ENCODE measurements at regions not wholly inside any gene's neighbourhood (a gene's known extent, or its start where the extent isn't known, plus 50 kb on each side); places are given as distances from the start of the nearest gene placed in this dataset.

- ATAC-seq (no peak), DNase-seq (ENCODE audit: extremely low read depth in 1 of 4, low spot score in 3 of 4) (no peak), FAIRE-seq (no peak)
- in situ Hi-C loops (cut with MboI) (no loop called here), intact Hi-C loops (cut with micrococcal nuclease) (loop anchor here (10.0 kb wide), 1 partner anchor 290 kb away; the partner anchor contains the start of gene JUN)
- POLR2A ChIA-PET = interaction anchor here (0.6 to 0.7 kb wide), 2 partner anchors 21 to 232 kb away, joined by 4 read pairs; no protein-coding TSS in a partner anchor
- no peaks in the 10 kb centered on the region for H3K79me2 ChIP-seq (ENCODE audit: control insufficient read depth, insufficient read depth, low read length)
- CTCF ChIA-PET (ENCODE audit: low intra/inter-chr PET ratio) = no interaction called here
- H3K4me1 ChIP-seq (replicated peaks in 1 of 2; ENCODE audit: control insufficient read depth in 2 of 2, insufficient read depth in 2 of 2, low read length in 2 of 2) = peaks cover 12 to 27% of the 10 kb centered on the region in 2 experiments
- no TSS peak for BruUV-seq (replicated peaks)
- no peaks in the 10 kb centered on the region for H3K9me3 ChIP-seq (replicated peaks; ENCODE audit: control insufficient read depth, insufficient read depth, low read depth, low read length)
- 64% methylated on average over 6 of the region's 6 CpGs for WGBS (ENCODE audit: insufficient coverage, low coverage, missing lambda C conversion rate)
- no peaks in the 10 kb centered on the region for H3K36me3 ChIP-seq (ENCODE audit: control insufficient read depth, insufficient read depth, low read length)
- no peak overlapping the region for H3K9ac ChIP-seq (ENCODE audit: insufficient read depth in 1 of 2, low read depth in 2 of 2, low read length in 2 of 2)
- TF ChIP-seq NCOA4 (IDR thresholded peaks at IDR 0.05; ENCODE audit: partially characterized antibody) = no peak
- TF ChIP-seq NBN (IDR thresholded peaks at IDR 0.05; ENCODE audit: low read depth) = no peak
- TF ChIP-seq BRD4 (IDR thresholded peaks at IDR 0.05) = no peak
- TF ChIP-seq BRF1 (IDR thresholded peaks at IDR 0.05; ENCODE audit: borderline replicate concordance, extremely low read depth, insufficient read length) = no peak
- no peak for TF ChIP-seq TFE3 (CRISPR knock-in tag; IDR thresholded peaks at IDR 0.05)
- TF ChIP-seq E2F1 (CRISPR knock-in tag; IDR thresholded peaks at IDR 0.05) = no peak
- no peak for TF ChIP-seq NONO (IDR thresholded peaks at IDR 0.05; ENCODE audit: low read depth in 2 of 2, low read length in 1 of 2)
- no peak for TF ChIP-seq ZBTB2 (IDR thresholded peaks at IDR 0.05)
- no peak for TF ChIP-seq ZNF699 (CRISPR knock-in tag; IDR thresholded peaks at IDR 0.05; ENCODE audit: insufficient replicate concordance)
- no peak for TF ChIP-seq RBM14 (IDR thresholded peaks at IDR 0.05; ENCODE audit: borderline replicate concordance, insufficient read depth, low read depth, low read length)
- no peak for TF ChIP-seq XRCC3 (IDR thresholded peaks at IDR 0.05)
- TF ChIP-seq E2F3 (CRISPR knock-in tag; IDR thresholded peaks at IDR 0.05) = no peak
- H3K4me3 ChIP-seq = no peak overlapping the region
- H3K27me3 ChIP-seq (ENCODE audit: control insufficient read depth in 2 of 2, insufficient read depth in 2 of 2, low read length in 2 of 2) = no peaks in the 10 kb centered on the region
- no peak overlapping the region for H3K4me2 ChIP-seq (ENCODE audit: insufficient read depth, low read length)
- no peaks in the 10 kb centered on the region; the same call in 1 of the 2 replicates for H4K20me1 ChIP-seq (replicated peaks; ENCODE audit: control insufficient read depth, insufficient read depth, low read length)
- no peak overlapping the region for H3K27ac ChIP-seq (ENCODE audit: extremely low read depth, low read depth, low read length)
- H2AFZ ChIP-seq (ENCODE audit: low read depth, low read length) = no peak overlapping the region
- no peaks in the 10 kb centered on the region for H3K9me1 ChIP-seq (ENCODE audit: control insufficient read depth, insufficient read depth, low read length)
Observed at GRCh38 chr1:59075021-59075420, 221.9 kb upstream of the FGGY start.
